H54 (cell line): ENCODE measurements at regions not wholly inside any gene's neighbourhood (a gene's known extent, or its start where the extent isn't known, plus 50 kb on each side); places are given as distances from the start of the nearest gene placed in this dataset.
"Not testable (repeated sequence)": the region's sequence is repeated elsewhere in the genome, so short reads cannot be mapped to it uniquely, and the experiment has no call there.

ENCODE experiments used
- DNase-seq: peaks from one replicate; pipeline ENCODE4 v3.0.0; 2011; ENCODE audit warnings: low spot score, mixed read lengths; ENCODE audit not compliant: insufficient read length
- FAIRE-seq: peaks from 3 replicates; lab custom pipeline; 2011; peaks lifted over from hg19 to GRCh38; lab: Jason Lieb, UNC
- POLR2A ChIP-seq: IDR thresholded peaks from 2 replicates; pipeline ENCODE4 v1.6.1; 2011; ENCODE audit warnings: low read depth, mild to moderate bottlenecking, low read length

- no peak for DNase-seq
- TF ChIP-seq POLR2A: no peak
- FAIRE-seq: no peak
Observed at GRCh38 chr3:127081001-127081720, 98.2 kb downstream of the PLXNA1 start.

DNA sequence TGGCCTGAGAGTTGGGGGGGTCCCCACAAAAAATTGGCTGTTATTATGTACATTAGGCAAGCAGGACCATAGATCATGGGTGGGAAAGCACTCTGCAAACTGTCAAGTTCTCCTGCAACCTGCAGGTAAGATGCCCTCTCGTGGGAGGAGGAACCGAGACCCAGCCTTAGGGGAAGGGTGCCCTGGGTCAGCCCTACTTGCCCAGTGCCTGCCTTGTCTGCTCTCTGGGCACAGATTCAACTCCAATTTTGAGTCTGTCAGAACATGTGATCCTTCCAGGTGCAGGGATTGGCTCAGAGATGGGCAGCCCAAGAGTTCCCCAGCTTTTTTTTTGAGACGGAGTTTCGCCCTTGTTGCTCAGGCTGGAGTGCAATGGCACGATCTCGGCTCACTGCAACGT is 99.2 kb downstream of the PLXNA1 start:
- FAIRE-seq (no peak), DNase-seq (no peak)
- TF ChIP-seq POLR2A: no peak

DNA sequence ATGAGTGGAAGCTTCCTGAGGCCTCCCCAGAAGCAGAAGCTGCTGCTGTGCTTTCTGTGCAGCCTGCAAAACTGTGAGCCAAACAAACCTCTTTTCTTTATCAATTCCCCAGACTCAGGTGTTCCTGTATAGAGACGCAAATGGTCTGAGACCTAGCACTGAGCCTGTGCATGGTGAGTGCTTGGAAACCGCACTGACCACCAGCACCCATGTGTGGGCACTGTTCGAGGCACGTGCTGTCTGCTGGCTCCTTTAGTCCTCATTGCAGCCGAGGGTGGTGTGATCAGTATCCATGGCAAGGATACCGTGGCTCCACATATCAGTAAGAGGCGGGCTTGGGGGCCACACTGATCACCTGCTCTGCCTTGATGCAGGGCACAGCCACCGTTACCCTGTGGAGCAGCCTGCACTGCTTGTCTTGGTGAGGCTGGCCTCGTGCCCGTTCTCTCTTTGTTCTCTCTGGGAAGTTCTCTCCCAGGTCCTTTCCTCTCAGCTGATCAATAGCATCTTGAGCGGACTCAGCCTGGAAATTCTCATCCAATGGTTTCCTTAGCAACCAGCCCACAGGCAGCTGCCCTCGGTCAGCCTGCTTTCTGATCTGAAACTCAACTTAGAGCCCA is 101.0 kb downstream of the PLXNA1 start:
- no peak for FAIRE-seq
- TF ChIP-seq POLR2A: no peak
- DNase-seq: no peak

DNA sequence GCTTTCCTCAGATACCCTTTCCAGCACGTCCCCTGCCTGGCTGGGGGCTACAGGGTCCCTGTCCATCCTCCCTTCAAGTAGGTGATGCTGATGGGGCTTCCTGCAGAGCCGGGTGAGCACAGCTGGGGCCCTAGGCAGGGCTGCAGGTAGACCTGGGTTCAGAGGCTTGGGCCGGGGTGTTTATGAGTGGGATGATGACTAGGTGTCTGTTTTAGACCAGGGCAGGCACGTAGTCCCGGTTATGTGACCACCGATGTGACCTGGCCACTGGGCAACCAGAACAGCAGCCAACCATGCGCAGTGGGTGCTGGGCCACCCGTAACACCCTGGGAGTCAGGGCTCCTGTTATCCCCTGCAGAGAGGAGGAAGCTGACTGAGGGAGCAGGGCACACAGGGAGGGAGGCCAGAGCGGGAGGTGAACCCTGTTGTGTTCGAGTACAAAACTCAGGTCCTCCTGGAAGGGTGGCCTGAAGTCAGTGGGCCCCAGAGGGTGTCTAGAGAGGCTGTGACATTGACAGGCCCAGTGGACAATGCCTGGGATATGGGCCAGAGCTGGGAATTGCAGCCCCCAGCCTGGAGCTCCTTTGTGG is 101.6 kb downstream of the PLXNA1 start:
- FAIRE-seq: no peak
- DNase-seq: no peak
- TF ChIP-seq POLR2A: no peak

DNA sequence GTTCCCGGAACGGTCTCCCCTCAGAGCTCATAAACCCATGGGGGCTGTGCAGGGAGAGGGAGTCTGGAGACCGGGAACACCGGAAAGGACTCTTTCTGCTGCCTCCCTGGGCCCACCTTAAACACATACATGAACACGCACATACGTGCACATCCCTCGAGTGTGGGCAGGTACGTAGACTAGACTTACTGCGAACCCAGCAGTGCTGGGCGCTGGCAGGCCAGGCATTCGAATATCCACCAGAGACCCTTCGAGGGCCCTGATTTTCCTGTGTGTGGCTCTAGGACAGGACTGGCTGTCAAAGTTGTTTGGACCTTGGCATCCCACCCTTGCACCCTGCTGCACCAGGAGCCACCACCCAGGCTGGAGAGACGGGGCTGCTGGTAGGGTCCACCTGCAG is 102.7 kb downstream of the PLXNA1 start:
- FAIRE-seq: no peak
- DNase-seq: no peak
- no peak for TF ChIP-seq POLR2A

DNA sequence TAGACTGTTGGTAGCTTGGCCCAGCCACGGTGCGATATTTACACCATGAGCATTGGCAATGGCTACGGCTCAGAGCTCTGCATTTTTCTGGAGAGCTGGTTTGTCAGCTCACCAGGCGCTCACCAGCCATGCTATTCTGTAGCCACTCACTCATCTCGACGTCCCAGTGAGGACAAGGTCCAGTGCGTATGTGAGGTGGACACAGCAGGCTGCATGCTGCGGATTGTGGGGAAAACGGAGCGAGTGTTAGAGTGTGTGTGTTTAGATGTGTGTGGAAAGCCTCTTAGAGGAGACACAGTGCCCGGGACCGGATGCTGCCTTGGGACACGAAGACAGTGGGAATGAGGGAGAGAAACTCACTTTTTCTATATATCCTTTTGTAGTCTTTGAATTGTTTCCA is 103.7 kb downstream of the PLXNA1 start:
- FAIRE-seq, DNase-seq: not testable (repeated sequence)

DNA sequence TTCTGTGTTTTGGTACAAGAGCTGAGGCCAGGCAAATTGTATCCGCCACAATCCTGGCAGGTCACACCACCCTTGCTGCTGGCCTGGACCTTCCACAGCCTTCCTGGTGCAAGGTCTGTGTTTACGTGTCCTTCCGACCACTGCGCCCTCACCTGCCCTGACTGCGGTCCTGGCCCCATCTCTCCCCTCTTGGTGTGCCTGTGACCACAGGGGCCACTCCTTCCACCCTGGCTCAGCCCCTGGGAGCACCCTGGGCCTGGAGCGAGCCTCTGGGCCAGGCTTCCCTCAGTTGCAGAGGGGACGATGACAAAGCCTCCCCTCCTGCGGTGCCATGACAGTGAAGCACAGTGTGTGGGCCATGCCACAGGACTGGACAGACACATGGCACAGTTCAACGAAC is 104.5 kb downstream of the PLXNA1 start:
- FAIRE-seq (no peak), DNase-seq (no peak)
- no peak for TF ChIP-seq POLR2A

- DNase-seq (no peak), FAIRE-seq (no peak)
- TF ChIP-seq POLR2A: no peak
Observed at GRCh38 chr3:127088511-127089351, 104.2 kb upstream of the PRR23E start.

- FAIRE-seq (no peak), DNase-seq (no peak)
- no peak for TF ChIP-seq POLR2A
Observed at GRCh38 chr3:127089486-127090145, 103.3 kb upstream of the PRR23E start.

GRCh38 chr3:127090218-127091160 is 102.4 kb upstream of the PRR23E start:
- no peak for TF ChIP-seq POLR2A
- DNase-seq (no peak), FAIRE-seq (no peak)

DNA sequence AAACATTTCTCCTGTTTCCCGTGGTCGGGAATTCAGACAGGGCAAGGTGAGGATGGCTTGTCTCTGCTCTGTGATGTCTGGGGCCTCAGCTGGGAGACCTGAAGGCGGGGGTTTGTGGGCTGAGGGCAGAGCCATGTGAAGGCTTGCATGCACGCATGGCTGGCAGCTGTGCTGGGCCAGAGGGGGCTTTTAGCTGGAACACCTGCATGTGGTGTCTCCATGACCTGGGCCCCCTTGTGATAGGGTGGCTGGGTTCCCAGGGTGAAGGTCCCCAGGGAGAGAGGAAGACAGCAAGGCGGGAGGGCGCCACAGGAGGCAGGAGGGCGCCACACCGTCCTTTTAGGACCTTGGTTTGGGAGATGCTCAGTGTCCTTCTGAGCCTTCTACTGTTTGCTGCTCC is 101.6 kb upstream of the PRR23E start:
- no peak for FAIRE-seq

DNA sequence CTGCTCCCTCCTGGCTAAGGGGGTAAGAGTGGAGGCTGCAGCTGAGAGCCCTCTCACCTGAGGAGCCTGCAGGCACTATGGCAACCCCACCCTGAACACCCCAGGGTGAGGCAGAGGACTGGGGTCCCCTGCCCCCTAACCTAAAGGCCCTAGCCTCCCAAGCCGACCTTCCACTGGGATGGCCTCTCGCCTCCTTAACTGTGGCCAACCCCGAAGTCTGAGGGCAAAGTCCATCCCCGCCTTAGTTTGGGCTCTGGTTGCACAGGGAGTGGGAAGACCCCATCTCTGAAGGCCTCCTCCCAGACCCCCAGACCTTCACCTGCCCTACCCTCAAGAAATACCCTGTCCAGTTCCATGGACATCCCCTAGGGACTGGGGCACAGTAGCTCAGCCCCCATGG is 100.6 kb upstream of the PRR23E start:
- no peak for DNase-seq
- FAIRE-seq: no peak
- TF ChIP-seq POLR2A: no peak

More for the DNA sequence above, 101.6 kb upstream of the PRR23E start:
- TF ChIP-seq POLR2A: no peak
- no peak for DNase-seq
